ENCODE measurements at regions not wholly inside any gene's neighbourhood (a gene's known extent, or its start where the extent isn't known, plus 50 kb on each side); places are given as distances from the start of the nearest gene placed in this dataset.

DNA sequence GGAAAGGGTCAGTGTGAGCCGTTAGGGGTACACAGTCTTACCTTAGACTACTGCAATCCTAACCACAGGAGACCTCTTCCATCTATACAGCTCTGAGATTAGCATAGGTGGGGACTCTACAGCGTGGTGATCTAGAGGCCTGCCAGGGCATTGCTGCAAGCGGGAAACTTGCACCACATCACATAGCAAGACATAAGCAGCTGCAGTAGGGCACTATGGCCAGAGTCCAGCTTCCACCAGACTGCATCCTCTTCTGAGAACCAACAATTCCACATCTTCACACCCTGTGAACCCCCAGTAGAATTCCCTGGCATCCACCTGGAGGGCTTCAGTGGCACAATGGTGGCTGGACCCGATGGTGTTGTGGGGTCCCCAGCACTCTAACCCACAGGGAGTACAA is 1564.3 kb upstream of the PRR20A start:
- TF ChIP-seq, protein P1, sequence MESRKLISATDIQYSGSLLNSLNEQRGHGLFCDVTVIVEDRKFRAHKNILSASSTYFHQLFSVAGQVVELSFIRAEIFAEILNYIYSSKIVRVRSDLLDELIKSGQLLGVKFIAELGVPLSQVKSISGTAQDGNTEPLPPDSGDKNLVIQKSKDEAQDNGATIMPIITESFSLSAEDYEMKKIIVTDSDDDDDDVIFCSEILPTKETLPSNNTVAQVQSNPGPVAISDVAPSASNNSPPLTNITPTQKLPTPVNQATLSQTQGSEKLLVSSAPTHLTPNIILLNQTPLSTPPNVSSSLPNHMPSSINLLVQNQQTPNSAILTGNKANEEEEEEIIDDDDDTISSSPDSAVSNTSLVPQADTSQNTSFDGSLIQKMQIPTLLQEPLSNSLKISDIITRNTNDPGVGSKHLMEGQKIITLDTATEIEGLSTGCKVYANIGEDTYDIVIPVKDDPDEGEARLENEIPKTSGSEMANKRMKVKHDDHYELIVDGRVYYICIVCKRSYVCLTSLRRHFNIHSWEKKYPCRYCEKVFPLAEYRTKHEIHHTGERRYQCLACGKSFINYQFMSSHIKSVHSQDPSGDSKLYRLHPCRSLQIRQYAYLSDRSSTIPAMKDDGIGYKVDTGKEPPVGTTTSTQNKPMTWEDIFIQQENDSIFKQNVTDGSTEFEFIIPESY (IDR thresholded peaks at IDR 0.05) = no peak
- TF ChIP-seq, protein P2, sequence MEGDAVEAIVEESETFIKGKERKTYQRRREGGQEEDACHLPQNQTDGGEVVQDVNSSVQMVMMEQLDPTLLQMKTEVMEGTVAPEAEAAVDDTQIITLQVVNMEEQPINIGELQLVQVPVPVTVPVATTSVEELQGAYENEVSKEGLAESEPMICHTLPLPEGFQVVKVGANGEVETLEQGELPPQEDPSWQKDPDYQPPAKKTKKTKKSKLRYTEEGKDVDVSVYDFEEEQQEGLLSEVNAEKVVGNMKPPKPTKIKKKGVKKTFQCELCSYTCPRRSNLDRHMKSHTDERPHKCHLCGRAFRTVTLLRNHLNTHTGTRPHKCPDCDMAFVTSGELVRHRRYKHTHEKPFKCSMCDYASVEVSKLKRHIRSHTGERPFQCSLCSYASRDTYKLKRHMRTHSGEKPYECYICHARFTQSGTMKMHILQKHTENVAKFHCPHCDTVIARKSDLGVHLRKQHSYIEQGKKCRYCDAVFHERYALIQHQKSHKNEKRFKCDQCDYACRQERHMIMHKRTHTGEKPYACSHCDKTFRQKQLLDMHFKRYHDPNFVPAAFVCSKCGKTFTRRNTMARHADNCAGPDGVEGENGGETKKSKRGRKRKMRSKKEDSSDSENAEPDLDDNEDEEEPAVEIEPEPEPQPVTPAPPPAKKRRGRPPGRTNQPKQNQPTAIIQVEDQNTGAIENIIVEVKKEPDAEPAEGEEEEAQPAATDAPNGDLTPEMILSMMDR (IDR thresholded peaks at IDR 0.05; ENCODE audit: low read depth, low read length, missing input control) = no peak
- TF ChIP-seq, protein P3, sequence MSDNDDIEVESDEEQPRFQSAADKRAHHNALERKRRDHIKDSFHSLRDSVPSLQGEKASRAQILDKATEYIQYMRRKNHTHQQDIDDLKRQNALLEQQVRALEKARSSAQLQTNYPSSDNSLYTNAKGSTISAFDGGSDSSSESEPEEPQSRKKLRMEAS (IDR thresholded peaks at IDR 0.05) = no peak
- TF ChIP-seq RXRA (IDR thresholded peaks at IDR 0.05) (no peak), TAF1 (conservative IDR thresholded peaks at IDR 0.05) (no peak), RAD21 (IDR thresholded peaks at IDR 0.05) (no peak), HNF4G (IDR thresholded peaks at IDR 0.05) (no peak), JUND (IDR thresholded peaks at IDR 0.05) (no peak), GABPA (IDR thresholded peaks at IDR 0.05 in 1 of 2, conservative IDR thresholded peaks at IDR 0.05 in 1 of 2) (no peak), YY1 (IDR thresholded peaks at IDR 0.05) (no peak), SP1 (IDR thresholded peaks at IDR 0.05) (no peak), FOXA1 (IDR thresholded peaks at IDR 0.05) (no peak)
- TF ChIP-seq, protein P4, sequence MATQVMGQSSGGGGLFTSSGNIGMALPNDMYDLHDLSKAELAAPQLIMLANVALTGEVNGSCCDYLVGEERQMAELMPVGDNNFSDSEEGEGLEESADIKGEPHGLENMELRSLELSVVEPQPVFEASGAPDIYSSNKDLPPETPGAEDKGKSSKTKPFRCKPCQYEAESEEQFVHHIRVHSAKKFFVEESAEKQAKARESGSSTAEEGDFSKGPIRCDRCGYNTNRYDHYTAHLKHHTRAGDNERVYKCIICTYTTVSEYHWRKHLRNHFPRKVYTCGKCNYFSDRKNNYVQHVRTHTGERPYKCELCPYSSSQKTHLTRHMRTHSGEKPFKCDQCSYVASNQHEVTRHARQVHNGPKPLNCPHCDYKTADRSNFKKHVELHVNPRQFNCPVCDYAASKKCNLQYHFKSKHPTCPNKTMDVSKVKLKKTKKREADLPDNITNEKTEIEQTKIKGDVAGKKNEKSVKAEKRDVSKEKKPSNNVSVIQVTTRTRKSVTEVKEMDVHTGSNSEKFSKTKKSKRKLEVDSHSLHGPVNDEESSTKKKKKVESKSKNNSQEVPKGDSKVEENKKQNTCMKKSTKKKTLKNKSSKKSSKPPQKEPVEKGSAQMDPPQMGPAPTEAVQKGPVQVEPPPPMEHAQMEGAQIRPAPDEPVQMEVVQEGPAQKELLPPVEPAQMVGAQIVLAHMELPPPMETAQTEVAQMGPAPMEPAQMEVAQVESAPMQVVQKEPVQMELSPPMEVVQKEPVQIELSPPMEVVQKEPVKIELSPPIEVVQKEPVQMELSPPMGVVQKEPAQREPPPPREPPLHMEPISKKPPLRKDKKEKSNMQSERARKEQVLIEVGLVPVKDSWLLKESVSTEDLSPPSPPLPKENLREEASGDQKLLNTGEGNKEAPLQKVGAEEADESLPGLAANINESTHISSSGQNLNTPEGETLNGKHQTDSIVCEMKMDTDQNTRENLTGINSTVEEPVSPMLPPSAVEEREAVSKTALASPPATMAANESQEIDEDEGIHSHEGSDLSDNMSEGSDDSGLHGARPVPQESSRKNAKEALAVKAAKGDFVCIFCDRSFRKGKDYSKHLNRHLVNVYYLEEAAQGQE (IDR thresholded peaks at IDR 0.05) = no peak
- TF ChIP-seq, protein P5, sequence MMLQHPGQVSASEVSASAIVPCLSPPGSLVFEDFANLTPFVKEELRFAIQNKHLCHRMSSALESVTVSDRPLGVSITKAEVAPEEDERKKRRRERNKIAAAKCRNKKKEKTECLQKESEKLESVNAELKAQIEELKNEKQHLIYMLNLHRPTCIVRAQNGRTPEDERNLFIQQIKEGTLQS (IDR thresholded peaks at IDR 0.05) = no peak
